Stimulated activated CD8-positive, alpha-beta memory T cell treated with anti-CD3 and anti-CD28 coated beads, Interleukin-7, amount 100 ng/mL, for 48 hours (primary cell): ENCODE measurements at regions not wholly inside any gene's neighbourhood (a gene's known extent, or its start where the extent isn't known, plus 50 kb on each side); places are given as distances from the start of the nearest gene placed in this dataset.

Source experiments
- DNase-seq, 2 donors: peaks; one replicate each; pipeline ENCODE4 v3.0.0-alpha.2; 2020; ENCODE audit warnings: low read depth in 1 of 2; ENCODE audit errors: extremely low read depth in 1 of 2

- no peak for DNase-seq
Measured at GRCh38 chr14:96931751-96932150, 134.6 kb downstream of the VRK1 start.

- no peak for DNase-seq
Measured at GRCh38 chr14:96934638-96935330, 137.6 kb downstream of the VRK1 start.

GRCh38 chr14:96938946-96939345 is 141.8 kb downstream of the VRK1 start:
- no peak for DNase-seq

GRCh38 chr14:96940009-96940408 is 142.8 kb downstream of the VRK1 start:
- no peak for DNase-seq

GRCh38 chr14:96944297-96944696 is 147.1 kb downstream of the VRK1 start:
- DNase-seq: no peak

- no peak for DNase-seq
Measured at GRCh38 chr14:96945721-96946120, 148.5 kb downstream of the VRK1 start.

GRCh38 chr14:96949594-96949993 is 152.4 kb downstream of the VRK1 start:
- DNase-seq: no peak

GRCh38 chr14:96951511-96951910 is 154.3 kb downstream of the VRK1 start:
- no peak for DNase-seq

GRCh38 chr14:96953087-96953874 is 156.1 kb downstream of the VRK1 start:
- DNase-seq: no peak

- no peak for DNase-seq
Measured at GRCh38 chr14:96953875-96954185, 156.6 kb downstream of the VRK1 start.

GRCh38 chr14:96956464-96957239 is 159.5 kb downstream of the VRK1 start:
- DNase-seq: no peak

GRCh38 chr14:96958057-96958456 is 160.9 kb downstream of the VRK1 start:
- DNase-seq: no peak

GRCh38 chr14:96959992-96960391 is 162.8 kb downstream of the VRK1 start:
- DNase-seq: no peak

- no peak for DNase-seq
Measured at GRCh38 chr14:96960598-96961116, 163.5 kb downstream of the VRK1 start.

GRCh38 chr14:96961895-96962294 is 164.7 kb downstream of the VRK1 start:
- DNase-seq: no peak

- no peak for DNase-seq
Measured at GRCh38 chr14:96962337-96962736, 165.2 kb downstream of the VRK1 start.

GRCh38 chr14:96964726-96965415 is 167.7 kb downstream of the VRK1 start:
- DNase-seq: no peak

GRCh38 chr14:96965885-96966595 is 168.9 kb downstream of the VRK1 start:
- DNase-seq: no peak

- DNase-seq: no peak
Measured at GRCh38 chr14:96975116-96975515, 177.9 kb downstream of the VRK1 start.

GRCh38 chr14:96978525-96979272 is 181.5 kb downstream of the VRK1 start:
- DNase-seq: no peak
